HG03354 (cell line): ENCODE measurements at regions not wholly inside any gene's neighbourhood (a gene's known extent, or its start where the extent isn't known, plus 50 kb on each side); places are given as distances from the start of the nearest gene placed in this dataset.

ENCODE experiments used
- ATAC-seq: cut with Tn5 transposase; IDR thresholded peaks from one replicate; pipeline ENCODE4 v1.9.1; 2021; ENCODE audit warnings: mild to moderate bottlenecking; ENCODE audit not compliant: unreplicated experiment, poor library complexity, severe bottlenecking

DNA sequence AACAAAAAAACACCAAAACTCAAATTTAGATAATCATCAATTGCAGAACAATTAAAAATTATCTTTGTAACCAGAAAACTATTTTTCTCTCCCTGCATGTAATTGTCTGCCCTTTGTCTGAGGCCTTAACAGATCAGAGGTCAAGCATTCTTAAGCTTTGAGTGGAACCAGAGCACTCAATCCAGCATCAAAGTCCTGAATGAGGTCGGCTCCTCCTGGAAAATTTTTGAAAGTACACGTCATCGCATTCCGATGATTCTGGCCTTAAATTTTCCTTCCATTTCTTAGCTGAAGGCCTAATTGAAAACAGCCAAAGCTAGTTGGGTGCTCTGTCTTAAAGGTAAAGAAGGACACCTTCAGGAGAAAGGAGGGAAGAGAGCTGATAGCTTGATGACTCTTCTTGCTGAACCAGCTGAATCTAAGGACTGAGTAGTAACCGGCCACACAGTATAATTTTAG is 510.2 kb upstream of the SULF2 start:
- no peak for ATAC-seq

DNA sequence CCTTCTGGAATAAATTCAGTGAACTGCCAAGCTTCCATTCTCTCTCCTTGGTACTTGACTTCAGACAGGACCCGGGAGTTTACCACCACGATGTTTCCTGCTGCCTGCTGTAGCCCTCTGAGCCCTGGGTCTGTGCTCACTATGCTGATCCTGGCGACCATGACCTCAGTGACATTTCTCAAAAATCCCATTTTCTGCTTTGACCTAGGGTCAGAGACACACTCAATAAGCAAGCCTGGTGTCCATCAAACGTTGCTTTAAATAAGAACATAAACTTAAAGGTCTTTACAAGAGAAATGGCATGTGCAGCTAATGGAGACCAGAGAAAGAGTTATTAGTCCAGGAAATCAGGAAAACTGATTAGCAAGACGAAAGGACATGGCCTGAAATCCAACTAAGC is 509.7 kb upstream of the SULF2 start:
- ATAC-seq: no peak

DNA sequence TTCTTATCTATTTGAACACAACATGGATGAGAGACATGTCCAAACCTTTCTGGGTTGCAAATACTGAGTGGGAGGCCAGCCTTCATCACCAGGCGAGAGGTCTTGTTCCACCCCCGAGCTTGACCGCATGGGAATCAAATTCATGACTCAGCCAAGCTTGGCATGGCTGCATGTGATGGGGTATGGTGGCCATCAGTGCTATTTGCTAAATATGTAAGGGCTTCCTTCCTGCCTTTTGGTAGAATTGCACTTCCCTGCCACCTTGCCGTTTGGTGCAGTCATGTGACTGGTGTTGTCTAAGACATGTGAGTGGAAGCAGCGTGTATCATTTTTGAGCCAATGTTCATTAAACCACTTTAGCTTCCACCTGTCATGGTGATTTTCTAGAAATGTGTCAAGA is 508.9 kb upstream of the SULF2 start:
- no peak for ATAC-seq

DNA sequence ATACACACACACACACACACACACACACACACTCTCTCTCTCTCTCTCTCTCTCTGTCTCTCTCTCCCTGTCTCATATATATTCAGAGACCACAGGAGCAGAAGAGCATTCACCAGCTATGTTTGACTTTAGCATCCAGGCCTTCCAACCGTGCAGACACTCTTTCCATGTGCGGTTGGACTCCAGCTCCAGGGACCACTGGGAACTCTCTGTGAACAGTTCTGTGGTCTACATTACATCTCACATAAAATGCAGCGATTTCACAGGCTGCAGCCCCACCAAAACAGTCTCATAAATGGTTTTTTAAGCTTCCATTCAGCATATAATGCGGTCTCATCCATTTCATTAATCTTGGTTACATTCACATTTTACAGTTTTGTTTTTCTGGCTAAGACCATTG is 508.4 kb upstream of the SULF2 start:
- no peak for ATAC-seq

DNA sequence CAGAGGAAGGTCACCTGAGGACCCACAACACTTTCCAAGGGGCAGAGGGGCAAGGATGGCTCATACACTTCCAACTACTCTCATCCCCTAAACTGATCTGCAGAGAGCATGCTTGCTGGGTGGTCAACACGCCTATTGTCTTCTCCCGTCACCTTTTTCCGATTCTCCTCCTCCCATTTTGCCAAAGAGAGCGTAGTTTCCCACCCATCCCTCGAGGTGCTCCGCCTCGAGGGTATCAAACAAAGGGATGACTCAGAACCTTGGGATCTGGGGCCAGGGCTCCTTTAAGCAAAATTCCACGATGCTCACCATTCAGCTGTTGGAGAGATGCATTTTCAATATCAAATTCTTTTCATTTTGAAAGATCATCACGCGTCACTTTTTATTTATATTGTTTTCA is 507.5 kb upstream of the SULF2 start:
- ATAC-seq: no peak

DNA sequence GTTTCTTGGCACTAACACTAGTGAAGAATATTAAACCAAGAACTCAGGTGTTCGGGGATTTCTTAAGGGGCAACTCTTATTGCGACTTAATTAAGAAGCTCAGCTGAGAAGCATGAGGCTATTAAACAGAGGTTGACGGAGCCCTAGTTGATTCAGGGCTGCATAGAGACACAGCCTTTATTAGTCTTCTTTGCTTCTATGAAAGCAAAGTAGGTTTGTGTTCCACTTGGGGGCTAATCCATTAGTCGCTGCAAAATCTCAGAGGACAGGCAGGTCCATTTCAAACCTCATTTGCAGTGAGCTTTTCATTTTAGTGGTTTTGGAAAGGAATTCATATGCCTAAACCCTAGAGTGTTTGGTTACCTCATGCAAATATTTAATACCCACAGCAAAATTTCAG is 506.6 kb upstream of the SULF2 start:
- no peak for ATAC-seq

DNA sequence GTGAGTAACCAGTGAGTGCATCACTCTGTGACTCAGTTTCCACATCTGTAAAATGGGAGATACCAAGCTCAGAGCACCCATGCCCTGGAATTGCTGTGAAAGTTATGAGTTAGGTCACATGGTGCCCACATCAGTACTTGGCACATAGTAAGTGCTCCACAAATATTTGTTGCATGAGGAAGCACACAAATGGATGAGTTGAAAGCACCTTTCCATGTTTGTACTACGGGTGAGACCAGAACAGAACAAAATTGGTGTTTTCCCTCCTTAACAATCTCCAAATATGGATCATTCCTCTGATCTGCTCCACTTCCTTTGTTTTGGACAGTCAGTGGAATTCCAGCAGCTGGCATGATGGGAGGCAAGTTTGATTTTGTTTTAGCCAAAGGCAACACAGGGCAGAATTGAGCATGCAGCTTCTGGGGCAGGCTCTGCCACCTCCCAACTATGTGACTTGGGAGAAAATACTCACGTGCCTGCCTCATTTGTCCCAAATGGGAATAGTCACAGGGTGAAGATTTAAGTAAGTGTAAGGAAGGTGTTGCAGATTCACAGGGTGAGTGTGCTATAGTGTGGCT is 503.7 kb upstream of the SULF2 start:
- no peak for ATAC-seq

DNA sequence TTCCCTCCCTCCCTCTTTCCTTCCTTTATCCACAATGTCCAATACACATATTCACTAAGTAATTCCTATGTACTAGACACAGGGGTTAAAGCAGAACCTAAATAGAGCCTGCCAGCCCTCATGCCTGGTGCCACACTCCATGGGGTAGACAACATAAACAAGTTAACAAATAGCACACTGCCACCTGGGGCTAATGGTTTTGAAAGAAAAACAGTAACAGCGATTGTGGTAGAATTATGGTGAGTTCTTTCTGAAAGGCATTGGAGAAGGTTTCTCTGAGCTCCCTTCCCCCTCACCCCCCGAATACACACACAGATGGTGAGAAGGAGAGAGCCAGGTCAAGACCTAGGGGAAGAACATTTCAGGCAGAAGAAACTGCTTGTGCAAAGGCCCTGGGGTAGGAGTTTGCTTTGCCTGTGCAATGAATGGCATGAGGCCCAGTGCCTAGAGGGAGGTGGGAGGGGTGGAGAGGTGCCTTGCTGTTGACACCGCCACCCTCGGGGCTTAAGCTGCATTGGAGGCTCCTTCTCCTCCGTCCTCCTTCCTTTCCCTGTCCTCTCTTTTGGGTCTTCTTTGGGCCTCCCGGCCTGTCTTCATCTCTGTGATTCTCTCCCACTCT is 502.4 kb upstream of the SULF2 start:
- ATAC-seq: no peak

DNA sequence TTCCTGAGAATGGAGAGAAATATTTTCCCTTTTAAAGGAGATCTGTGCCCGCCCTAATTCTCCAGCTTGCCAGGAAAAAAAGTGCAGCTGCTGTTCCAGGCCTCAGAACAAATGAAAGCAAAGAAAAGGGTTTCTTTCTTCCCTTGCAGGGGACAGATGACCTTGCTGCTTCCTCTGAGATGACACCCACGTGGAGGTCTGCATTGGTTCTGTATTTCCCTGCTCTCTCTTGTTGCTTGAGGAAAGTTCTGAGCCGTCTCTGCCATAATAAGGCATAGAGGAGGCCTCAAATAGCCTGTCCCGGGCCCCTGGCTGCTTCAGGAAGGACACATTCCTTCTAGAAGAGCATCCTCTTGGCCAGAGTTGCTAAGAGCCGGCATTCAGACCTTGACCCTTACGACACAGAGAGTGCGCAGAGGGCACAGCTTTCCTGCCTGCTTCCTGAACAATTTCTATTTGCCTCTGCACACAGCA is 501.8 kb upstream of the SULF2 start:
- no peak for ATAC-seq

DNA sequence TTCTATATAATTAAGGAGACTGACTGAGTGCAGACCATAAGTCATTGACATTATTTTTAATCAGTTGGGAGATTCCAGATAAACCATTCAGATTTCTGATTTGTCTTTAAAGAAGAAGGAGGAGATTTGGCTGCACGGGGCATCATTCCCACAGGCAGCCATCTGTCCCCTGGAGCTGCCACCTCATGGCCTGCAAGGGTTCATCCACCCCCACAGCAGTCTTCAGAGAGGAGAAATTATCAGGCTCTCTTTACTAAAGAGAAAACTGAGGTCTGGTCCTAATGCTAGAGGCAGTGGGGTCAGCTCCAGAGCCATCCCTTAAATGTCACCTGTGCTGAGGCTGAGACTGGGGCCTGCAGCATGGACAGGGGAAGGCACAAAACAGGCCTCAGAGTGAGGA is 501.3 kb upstream of the SULF2 start:
- no peak for ATAC-seq

DNA sequence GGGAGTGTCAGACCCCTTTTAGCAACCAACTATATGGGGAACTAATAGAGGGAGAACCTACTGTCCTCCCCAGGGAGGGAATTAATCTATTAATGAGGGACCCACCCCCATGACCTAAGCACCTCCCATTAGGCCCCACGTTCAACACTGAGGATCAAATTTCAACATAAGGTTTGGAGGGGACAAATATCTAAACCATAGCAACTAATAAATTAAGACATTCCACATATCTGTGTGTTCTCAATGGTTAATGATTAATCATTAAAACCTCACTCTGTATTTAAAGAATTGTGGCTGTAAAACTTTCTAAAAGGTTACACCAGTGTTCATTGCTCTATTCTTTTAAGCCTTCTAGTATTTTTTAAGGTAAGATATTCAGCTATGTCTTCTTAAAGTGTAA is 500.4 kb upstream of the SULF2 start:
- ATAC-seq: no peak

DNA sequence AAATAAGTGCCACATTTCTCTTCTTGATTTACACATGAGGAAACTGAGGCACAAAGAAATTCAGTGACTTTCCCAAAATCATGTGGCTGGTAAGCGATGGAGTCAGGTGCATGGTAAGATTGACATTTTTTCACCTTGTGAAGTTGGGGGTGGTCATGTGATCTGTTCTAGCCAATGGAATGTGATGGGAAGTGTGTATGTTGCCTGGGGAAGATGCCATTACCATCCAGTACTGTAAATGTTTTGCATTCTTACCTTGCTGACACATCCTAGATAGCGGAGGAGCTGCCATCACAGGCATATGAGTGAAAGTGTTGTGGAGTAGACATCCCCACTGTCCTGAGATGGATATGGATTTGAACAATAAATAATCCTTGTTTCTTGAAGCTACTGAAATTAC is 499.6 kb upstream of the SULF2 start:
- ATAC-seq: no peak

DNA sequence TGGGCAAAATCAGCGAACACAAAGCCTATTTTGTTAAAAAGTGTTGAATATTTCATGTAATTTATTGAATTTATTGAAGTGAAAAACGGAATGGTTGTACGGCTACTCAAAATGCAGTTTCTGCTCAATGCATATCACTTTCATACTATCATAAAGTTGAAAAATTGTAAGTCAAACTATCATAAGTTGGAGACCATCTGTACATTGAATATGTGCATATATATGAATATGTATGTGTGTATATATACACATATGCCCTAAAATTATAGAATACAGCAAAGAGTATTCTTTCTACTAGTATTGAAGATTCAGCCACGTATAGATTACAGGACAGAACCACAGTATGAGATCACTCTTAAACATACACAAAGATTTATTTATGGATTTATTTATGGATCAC is 499.0 kb upstream of the SULF2 start:
- no peak for ATAC-seq

DNA sequence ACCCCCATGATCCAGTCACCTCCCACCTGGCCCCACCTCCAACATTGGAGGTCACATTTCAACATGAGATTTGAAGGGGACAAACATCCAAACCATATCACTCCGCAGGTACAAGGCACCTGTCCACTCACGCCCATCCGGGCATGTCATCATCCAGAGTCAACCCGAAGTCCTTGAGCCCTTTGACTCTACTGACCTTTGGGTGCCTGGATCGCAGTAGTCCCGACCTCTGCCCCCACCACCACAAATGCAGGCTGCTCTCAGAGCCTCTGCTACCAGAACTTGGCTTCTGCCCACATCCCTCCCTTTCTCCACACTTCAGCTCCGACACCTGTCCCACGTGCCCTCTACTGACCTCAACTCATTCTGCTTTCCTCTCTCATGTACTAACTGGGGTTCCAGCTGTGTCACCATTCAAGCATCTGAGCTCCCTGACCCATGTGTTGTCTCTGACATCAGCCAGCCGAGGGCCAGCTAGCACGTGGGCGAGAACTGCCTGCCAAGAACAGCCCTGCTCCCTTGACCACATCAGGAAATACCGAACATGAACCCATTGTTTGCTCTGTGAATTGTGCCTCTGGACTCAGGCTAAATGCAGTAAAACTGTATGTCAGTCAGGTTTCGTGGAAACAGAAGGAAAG is 498.3 kb upstream of the SULF2 start:
- no peak for ATAC-seq

DNA sequence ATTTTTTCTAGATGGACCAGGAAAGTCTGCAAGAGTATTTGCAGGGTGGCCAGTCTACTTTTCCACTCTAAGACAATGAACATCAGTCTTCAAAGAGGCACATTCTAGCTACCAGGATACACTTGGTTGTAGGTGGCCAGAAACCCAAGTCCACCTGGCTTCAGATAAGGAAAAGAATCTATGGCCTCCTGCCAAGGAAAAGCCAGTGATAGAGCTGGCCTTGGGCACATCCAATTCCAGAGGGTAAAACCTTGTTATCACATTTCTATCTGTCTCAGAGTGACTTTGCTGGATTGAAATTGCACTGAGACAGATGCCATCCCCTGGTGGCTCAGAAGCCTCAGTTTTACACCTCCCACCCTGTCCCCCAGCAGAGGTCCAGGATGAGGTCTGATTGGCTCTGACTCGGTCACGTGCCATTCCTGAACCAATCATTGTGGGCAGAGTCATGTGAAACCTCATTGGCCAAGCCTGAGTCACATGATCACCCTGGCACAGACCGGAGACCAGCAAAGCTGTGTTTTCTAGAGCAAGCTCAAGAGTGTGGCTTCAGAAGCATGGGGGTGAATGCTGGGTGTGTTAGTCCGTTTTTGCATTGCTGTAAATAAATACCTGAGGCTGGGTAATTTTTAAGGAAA is 497.4 kb upstream of the SULF2 start:
- ATAC-seq: no peak

DNA sequence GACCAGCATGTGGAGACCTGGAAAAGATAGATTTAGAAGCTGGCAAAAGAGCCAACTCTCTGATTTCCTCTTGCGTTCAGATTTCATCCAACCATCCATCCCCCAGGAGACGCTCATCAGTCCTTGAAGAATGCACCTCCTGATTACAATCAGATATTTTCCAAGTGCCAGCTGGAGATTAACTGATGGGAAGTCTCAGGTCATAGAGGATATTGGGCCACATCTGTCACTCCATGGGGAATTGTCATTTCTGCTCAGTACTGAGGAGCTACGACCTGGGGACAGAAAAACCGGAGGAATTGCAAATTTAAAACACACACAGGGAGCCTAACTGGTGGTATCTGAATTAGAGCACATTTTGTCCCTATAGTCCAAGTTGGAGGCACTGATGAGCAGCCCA is 496.2 kb upstream of the SULF2 start:
- ATAC-seq: no peak

DNA sequence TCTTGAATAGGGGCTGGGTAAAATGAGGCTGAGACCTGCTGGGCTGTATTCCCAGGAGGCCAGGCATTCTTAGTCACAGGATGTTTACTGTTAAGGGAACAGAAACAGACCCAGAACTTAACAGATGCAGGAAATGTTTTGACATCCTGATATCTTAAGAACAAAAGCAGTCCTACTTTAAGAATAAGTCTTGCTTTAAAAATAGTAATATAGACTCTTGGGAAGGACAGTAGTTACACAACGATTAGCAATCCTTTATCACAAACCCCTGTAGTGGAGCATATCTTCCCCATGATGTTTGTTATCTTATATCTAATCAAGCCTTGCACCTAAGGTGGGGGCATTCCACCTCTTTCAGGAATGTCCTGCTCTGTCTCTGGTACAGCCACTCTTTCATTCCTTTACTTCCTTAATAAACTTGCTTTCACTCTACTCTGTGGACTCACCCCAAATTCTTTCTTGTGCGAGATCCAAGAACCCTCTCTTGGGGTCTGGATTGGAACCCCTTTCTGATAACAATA is 493.7 kb upstream of the SULF2 start:
- ATAC-seq: no peak

DNA sequence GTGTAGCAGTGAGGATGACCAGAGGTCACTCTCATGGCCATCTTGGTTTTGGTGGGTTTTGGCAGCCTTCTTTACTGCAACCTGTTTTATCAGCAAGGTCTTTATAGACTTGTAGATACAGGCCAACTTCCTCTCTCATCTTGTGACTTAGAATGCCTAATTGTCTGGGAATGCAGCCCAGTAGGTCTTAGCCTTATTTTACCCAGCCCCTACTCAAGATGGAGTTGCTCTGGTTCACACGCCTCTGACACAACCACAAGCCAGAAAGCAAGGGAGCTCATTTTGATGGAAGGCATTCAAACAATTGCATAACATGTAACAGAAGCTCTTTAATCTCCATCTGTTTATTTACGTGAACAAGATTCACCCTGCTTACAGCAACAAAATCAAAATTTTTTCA is 492.0 kb upstream of the SULF2 start:
- no peak for ATAC-seq

DNA sequence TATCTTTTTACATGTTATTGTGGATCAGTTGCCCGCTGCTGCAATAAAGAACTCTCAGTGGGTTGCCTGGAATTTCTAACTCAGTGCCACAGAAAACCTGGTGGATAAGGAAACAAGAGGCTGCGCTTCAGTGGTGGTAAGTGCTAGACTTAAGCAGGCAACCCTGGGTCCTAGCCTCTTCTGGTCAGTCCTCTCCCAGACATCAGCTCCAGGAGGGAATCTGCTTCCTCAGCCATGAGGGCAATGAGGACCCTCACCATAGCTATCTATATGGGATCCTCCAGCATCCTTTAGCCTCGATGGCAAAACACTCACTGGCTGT is 490.7 kb upstream of the SULF2 start:
- no peak for ATAC-seq

DNA sequence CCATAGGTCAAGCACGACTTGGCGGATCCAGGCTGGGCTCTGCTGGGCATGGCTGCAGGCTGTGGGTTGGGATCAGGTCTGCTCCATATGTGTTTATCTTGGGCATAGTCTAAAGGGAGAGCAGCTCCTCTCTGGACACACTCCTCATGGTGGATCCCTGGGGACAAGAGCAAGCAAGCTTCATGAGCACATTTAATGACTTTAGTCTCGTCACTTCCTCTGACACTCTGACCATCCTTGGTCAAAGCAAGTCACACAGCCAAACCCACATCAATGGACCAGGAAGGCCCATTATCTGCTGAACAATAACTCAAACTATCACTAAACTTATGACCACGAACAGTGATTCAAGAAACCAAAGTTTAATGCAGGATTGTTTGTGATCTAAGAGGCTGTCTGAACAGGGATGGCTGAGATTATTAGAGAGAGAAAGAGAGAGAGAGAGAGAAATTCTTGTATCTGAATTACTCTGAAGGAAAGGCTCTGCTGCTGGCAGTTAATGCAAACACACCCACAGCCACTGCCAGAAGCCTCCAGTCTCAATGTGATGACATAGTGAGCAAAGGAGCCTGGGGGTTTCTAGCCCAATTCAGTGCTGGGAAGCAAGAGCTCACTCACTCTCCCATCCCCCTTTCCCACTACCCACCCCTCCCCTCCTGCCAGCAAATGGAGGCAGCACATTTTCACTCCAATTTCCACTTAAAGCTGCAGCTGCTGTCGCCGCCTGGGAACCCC is 490.2 kb upstream of the SULF2 start:
- ATAC-seq: no peak
